AG10803 (cell line): ENCODE measurements at regions not wholly inside any gene's neighbourhood (a gene's known extent, or its start where the extent isn't known, plus 50 kb on each side); places are given as distances from the start of the nearest gene placed in this dataset.

ENCODE experiments used
- DNase-seq: peaks from one replicate; pipeline ENCODE4 v3.0.0; 2010; ENCODE audit warnings: low read depth
- H3K4me3 ChIP-seq: 2 replicates; pipeline ENCODE4 v1.5.1; 2011; ENCODE audit warnings: mild to moderate bottlenecking, low read length, control low read depth
- TF ChIP-seq, protein P1 (sequence below): conservative IDR thresholded peaks from 2 replicates; pipeline ENCODE4 v1.5.1; 2011; ENCODE audit warnings: mild to moderate bottlenecking, low read length, control low read depth, inconsistent platforms

DNA sequence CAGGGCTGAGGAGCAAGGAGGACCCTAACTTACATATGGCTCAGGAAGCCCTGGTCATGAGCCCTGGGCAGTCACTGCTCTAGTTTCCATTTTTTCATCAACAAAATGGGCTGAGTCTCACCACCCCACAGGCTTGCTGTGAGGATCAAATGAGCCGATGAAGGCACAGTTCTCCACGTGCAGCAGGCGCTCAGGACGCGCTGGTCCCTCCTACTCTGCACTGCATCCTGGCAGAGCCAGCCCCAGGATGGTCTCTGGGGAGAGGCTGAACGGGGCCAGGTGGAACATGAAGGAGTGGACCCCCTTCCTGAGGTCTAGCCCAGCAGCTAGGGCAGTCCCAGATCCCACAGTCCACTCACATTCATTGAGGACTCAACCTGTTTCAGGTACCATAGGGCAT is 349.3 kb downstream of the PTPRU start:
- TF ChIP-seq, protein P1, sequence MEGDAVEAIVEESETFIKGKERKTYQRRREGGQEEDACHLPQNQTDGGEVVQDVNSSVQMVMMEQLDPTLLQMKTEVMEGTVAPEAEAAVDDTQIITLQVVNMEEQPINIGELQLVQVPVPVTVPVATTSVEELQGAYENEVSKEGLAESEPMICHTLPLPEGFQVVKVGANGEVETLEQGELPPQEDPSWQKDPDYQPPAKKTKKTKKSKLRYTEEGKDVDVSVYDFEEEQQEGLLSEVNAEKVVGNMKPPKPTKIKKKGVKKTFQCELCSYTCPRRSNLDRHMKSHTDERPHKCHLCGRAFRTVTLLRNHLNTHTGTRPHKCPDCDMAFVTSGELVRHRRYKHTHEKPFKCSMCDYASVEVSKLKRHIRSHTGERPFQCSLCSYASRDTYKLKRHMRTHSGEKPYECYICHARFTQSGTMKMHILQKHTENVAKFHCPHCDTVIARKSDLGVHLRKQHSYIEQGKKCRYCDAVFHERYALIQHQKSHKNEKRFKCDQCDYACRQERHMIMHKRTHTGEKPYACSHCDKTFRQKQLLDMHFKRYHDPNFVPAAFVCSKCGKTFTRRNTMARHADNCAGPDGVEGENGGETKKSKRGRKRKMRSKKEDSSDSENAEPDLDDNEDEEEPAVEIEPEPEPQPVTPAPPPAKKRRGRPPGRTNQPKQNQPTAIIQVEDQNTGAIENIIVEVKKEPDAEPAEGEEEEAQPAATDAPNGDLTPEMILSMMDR, result no peak

DNA sequence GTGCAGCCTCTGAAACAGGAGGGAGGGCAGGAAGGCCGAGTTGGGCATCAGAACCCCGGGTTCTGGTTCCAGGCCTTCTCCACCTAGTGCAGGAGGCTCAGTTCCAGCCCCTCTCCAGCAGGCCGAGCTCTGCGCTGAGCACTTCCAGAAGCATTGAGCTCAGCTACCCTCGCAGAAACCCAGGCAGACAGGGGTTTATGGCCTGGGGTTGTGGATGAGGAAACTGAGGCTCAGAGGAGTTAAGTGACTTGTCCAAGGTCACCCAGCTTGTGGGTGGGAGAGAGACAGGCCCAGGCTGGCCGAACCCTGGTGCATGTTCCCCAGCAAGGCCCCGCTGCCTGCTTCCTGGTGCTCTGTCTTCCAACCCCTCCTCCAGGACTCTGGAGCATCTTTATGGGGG is 348.9 kb downstream of the PTPRU start:
- DNase-seq, result no peak

More for the DNA sequence above, 349.3 kb downstream of the PTPRU start:
- H3K4me3 ChIP-seq, result no peak overlapping the region
- DNase-seq, result no peak

DNA sequence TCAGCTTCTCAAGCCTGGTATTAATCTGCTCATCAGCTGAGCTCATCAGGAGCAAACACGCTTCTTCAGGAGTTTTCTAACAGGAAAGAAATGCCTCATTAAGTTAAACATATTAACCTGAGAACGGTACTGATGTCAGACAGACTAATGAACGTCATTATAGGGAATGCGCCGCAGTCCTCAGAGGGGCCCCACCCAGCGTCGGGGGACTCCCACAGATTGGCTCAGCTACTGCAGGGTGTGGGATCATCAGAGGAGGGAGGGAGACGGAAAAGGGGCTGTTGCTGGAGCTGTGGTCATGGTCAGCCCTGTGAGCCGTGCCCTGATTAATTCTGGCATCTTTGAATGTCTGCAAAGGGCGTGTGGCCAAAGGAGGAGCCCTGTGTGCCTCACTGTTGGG is 348.5 kb downstream of the PTPRU start:
- H3K4me3 ChIP-seq, result no peak overlapping the region

More for the DNA sequence above, 348.9 kb downstream of the PTPRU start:
- TF ChIP-seq, protein P1, result no peak
- no peak overlapping the region for H3K4me3 ChIP-seq

DNA sequence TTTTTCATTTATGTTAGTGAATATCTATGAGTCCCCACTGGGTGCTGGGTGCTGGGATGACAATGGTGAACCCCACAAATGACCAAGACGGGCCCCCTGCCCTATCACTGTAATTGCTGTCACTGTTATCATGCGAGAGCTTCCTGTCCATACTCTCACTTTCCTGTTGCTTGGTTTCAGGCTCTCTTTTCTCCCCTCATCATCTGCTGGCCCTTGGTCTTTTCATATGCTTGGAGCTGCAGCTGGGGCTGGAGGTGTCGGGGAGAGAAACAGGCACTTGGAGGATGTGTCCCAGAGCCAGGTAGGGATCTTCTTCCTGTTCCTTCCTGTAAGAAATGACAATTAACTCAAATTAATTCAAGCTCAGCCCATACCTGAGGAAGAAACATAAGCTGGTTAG is 348.0 kb downstream of the PTPRU start:
- TF ChIP-seq, protein P1, result no peak
- DNase-seq, result no peak
- H3K4me3 ChIP-seq, result no peak overlapping the region

More for the DNA sequence above, 348.5 kb downstream of the PTPRU start:
- DNase-seq, result no peak
- TF ChIP-seq, protein P1, result no peak

DNA sequence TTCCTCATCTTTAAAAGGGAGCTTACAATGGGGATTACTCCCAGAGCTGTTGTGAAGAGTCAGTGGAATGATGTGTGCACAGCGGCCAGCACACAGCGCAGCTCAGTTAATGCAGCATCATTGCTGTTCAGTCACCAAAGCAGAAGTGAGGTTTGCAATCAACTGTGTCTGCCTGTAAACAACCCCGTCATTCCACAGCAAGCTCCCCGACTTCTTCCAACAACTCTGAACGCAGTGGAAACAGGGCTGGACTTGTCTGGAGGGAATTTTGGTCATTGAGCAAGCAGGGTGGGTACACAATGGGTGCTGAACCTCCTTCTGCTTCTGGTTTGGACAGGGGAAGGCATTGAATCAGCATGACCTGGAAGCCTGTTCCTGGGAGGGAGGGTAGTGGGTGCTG is 347.4 kb downstream of the PTPRU start:
- TF ChIP-seq, protein P1, result no peak
- H3K4me3 ChIP-seq, result no peak overlapping the region
- DNase-seq, result no peak

DNA sequence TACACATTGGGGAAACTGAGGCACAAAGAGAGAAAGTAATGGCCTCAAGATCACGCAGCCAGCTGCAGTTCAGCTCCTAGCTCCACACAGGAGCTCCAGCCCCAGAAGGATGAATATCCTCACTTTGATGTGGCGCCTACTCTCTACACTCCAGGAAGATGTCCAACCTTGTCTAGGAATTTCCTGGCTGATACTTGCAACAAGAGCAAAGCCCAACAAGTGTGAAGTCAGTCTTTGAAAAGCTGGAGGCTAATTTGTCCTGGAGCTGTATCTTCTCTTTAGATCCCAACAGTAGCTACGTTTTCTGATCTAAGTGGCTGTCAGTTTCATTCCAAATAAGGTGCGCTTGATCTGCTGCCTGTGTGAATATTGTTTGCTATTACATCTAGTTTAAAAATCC is 344.9 kb downstream of the PTPRU start:
- peak; percentile 23 for DNase-seq
- H3K4me3 ChIP-seq, result no peak overlapping the region
- TF ChIP-seq, protein P1, result no peak

DNA sequence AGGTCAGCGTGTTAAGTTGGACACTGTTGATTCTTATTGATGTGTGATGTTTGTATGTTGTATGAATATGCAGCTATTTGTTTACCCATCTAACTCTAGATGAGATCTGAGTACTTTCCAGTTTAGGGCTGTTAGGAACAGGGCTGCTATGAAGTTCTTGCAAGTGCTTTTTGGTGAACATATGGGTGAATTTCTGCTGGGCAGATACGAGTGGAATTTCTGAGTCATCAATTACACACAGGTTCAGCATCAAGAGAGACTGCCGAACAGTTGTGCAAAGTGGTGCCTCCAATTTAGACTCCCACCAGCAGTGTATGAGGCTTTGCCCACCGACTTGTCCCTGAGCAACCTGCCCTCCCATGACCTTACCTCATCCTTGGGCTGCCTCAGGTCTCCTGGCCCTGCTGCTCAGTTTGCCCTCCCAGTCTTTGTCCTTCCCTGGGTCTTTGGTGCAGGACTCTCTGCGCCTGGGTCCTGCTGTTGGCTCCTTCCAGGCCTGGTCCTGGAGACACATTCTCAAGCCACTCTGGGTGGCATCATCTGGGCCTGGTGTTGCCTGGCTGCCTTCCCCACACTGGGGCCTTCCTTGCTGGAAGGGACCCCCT is 343.6 kb downstream of the PTPRU start:
- TF ChIP-seq, protein P1, result no peak
- DNase-seq, result peak; percentile 81
- H3K4me3 ChIP-seq, result no peak overlapping the region
